ENCODE measurements at regions not wholly inside any gene's neighbourhood (a gene's known extent, or its start where the extent isn't known, plus 50 kb on each side); places are given as distances from the start of the nearest gene placed in this dataset.

- DNase-seq (ENCODE audit: low spot score) (no peak), ATAC-seq (ENCODE audit: low FRiP score) (no peak)
- no peak for TF ChIP-seq CTCF (IDR thresholded peaks at IDR 0.05)
Observed at GRCh38 chr5:91652678-91653077, 269.6 kb upstream of the ARRDC3 start.

- ATAC-seq (ENCODE audit: low FRiP score) (no peak), DNase-seq (ENCODE audit: low spot score) (no peak)
- TF ChIP-seq CTCF (IDR thresholded peaks at IDR 0.05) = no peak
Observed at GRCh38 chr5:91651704-91652103, 268.6 kb upstream of the ARRDC3 start.

DNA sequence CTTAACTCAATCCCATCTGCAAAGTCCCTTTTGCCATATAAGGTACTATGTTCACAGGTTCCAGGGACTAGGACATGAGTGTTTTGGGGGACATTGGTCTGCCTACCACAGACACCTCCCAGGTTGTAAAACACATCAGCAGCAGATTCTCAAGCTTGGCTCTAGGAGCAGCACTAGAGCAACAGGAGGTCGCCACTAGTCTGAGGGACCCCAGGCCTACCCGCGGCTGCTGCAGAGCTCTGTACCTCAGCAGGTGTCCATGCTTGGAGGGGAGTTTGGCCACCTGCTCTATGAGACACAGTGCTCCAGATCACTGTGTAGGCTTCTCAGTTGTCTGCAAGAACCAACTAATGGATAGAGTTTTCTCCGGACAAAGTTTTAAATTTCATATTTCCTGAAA lies 262.2 kb upstream of the ARRDC3 start:
- TF ChIP-seq CTCF (IDR thresholded peaks at IDR 0.05) = no peak
- ATAC-seq (ENCODE audit: low FRiP score) (no peak), DNase-seq (ENCODE audit: low spot score) (no peak)

DNA sequence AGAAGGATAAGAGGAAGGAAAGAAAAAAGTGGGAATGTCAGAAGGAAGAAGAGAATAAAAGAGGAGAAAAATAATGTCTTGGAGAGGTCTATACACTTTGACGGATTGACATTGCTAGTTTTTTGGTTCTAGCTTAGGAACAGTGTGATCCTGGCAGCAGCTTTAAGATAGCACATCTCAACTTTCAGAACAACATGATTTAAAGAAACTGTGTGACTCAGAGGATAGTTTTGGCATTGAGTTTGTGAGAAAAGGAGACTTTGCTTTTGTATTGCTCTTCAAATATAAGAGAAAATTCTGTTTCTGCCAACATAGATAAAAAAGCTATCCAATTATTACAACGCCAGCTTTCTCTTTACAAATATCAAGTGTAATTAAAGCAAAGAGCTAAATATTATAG lies 260.7 kb upstream of the ARRDC3 start:
- DNase-seq (ENCODE audit: low spot score) (no peak), ATAC-seq (ENCODE audit: low FRiP score) (no peak)
- TF ChIP-seq CTCF (IDR thresholded peaks at IDR 0.05) = no peak

DNA sequence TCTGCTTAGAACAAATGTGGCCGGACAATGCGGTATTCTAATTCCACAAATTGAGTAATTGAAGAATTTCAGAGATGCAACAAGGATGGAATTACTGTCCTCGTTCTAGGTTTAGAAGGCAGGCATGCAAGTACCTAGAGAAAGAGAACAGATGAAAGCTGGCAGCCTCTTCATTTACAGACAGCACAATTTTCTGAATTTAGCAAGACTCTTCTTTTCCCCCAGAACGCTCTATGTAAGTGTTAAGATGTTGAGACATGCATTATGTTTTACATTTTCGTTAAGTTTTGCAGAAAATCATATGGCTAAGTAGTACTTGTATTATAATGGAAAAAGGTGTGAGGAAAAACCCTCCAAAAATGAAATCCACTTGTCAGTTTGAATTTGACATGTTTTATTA lies 259.5 kb upstream of the ARRDC3 start:
- DNase-seq (ENCODE audit: low spot score) (no peak), ATAC-seq (ENCODE audit: low FRiP score) (no peak)
- no peak for TF ChIP-seq CTCF (IDR thresholded peaks at IDR 0.05)

- ATAC-seq (ENCODE audit: low FRiP score) = no peak
- no peak for TF ChIP-seq CTCF (IDR thresholded peaks at IDR 0.05)
- no peak for DNase-seq (ENCODE audit: low spot score)
Observed at GRCh38 chr5:91641730-91642350, 258.7 kb upstream of the ARRDC3 start.

DNA sequence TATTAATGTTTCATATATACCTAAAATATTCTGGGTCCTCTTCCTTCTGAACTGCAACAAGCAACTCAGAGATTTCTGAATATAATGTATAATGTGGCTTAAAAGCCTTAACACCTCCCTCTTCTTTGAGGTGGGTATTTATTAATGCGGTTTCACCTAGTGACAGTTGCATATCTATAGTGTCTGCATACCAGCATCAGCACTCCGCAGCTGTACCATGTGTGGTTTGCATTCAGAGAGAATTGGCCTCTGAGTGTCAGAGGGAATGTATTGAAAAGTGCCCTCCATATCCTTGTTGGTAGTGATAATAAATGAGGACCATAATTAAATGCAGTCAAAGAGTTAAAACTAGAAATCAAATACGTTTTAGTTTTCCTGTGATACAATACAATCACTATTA lies 256.6 kb upstream of the ARRDC3 start:
- no peak for TF ChIP-seq CTCF (IDR thresholded peaks at IDR 0.05)
- DNase-seq (ENCODE audit: low spot score) (no peak), ATAC-seq (ENCODE audit: low FRiP score) (no peak)
